Esophagus muscularis mucosa (tissue), 4 donors: ENCODE measurements at regions not wholly inside any gene's neighbourhood (a gene's known extent, or its start where the extent isn't known, plus 50 kb on each side); places are given as distances from the start of the nearest gene placed in this dataset.

Source experiments
- EP300 ChIP-seq: sonication (generic); formaldehyde crosslinking; IDR thresholded peaks from one replicate; pipeline ENCODE4 v1.6.1; 2017; ENCODE audit warnings: antibody characterized with exemption
- POLR2A ChIP-seq: fragments of 450-650 bp; IDR thresholded peaks from one replicate; pipeline ENCODE4 v1.6.1; 2017; ENCODE audit warnings: antibody characterized with exemption, moderate library complexity, mild to moderate bottlenecking, low read depth
- POLR2AphosphoS5 ChIP-seq, 2 donors: sonication (generic); formaldehyde crosslinking; IDR thresholded peaks; one replicate each; pipeline ENCODE4 v1.6.1; 2017; ENCODE audit warnings: antibody characterized with exemption in 2 of 2
- TF ChIP-seq, protein P1 (sequence below), 3 experiments: fragments of 200-600 bp in 2 of 3; fragments of 450-650 bp in 1 of 3; sonication (generic) in 2 of 3; IDR thresholded peaks; one replicate each; pipeline ENCODE4 v1.5.1; 2017 to 2019; ENCODE audit warnings: antibody characterized with exemption in 3 of 3, mild to moderate bottlenecking in 2 of 3, moderate library complexity in 1 of 3

DNA sequence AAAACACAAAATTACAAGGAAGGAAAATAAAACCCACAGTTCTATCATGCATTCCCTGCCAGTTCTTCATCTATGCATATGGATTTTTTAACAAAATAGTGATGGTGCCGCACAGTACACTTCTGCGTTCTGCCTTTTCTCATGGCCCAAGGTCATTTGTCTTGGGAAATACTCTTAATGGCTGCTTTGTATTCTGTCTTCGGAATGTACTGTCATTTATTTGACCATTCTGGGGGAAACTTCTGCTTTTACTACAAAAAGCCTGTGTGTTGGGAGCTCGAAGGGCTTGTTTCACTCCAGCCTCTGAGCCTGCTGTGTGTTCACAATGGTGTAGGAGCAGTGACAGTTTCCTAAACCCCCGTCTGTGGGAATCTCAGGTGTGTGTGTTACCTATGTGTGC lies 82.8 kb upstream of the SEC14L1 start:
- TF ChIP-seq, protein P1, sequence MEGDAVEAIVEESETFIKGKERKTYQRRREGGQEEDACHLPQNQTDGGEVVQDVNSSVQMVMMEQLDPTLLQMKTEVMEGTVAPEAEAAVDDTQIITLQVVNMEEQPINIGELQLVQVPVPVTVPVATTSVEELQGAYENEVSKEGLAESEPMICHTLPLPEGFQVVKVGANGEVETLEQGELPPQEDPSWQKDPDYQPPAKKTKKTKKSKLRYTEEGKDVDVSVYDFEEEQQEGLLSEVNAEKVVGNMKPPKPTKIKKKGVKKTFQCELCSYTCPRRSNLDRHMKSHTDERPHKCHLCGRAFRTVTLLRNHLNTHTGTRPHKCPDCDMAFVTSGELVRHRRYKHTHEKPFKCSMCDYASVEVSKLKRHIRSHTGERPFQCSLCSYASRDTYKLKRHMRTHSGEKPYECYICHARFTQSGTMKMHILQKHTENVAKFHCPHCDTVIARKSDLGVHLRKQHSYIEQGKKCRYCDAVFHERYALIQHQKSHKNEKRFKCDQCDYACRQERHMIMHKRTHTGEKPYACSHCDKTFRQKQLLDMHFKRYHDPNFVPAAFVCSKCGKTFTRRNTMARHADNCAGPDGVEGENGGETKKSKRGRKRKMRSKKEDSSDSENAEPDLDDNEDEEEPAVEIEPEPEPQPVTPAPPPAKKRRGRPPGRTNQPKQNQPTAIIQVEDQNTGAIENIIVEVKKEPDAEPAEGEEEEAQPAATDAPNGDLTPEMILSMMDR (IDR thresholded peaks at IDR 0.05), result no peak
- TF ChIP-seq POLR2A (no peak), POLR2AphosphoS5 (IDR thresholded peaks at IDR 0.05) (no peak), EP300 (no peak)
